SK-N-MC (cell line): ENCODE measurements at regions not wholly inside any gene's neighbourhood (a gene's known extent, or its start where the extent isn't known, plus 50 kb on each side); places are given as distances from the start of the nearest gene placed in this dataset.

Source experiments
- DNase-seq: peaks from one replicate; pipeline ENCODE4 v3.0.0-alpha.2; 2011; ENCODE audit warnings: low read depth, low spot score
- H3K27ac ChIP-seq: fragments of 200-600 bp; sonication (generic); 2 replicates; pipeline ENCODE4 v1.5.1; 2016; ENCODE audit warnings: mixed run types
- H3K36me3 ChIP-seq: fragments of 200-600 bp; sonication (generic); 2 replicates; pipeline ENCODE4 v1.6.1; 2017; ENCODE audit warnings: antibody characterized with exemption, low read length, mixed read lengths; ENCODE audit not compliant: insufficient read depth
- H3K4me3 ChIP-seq: fragments of 200-600 bp; sonication (generic); 2 replicates; pipeline ENCODE4 v1.5.1; 2016
- H3K9ac ChIP-seq: fragments of 200-600 bp; sonication (generic); 2 replicates; pipeline ENCODE4 v1.8.0; 2017; ENCODE audit warnings: mixed run types, mixed read lengths; ENCODE audit not compliant: insufficient read length
- H3K9me3 ChIP-seq: fragments of 200-600 bp; sonication (generic); 2 replicates; pipeline ENCODE4 v1.6.1; 2017; ENCODE audit warnings: low read depth, mild to moderate bottlenecking, antibody characterized with exemption, low read length, moderate library complexity, mixed read lengths
- EZH2 ChIP-seq: fragments of 200-600 bp; sonication (generic); IDR thresholded peaks from one replicate; pipeline ENCODE4 v1.6.1; 2017; ENCODE audit warnings: antibody characterized with exemption
- FOXP2 ChIP-seq: optimal IDR thresholded peaks from 2 replicates; pipeline ENCODE3; 2011; ENCODE audit warnings: mild to moderate bottlenecking, moderate library complexity; ENCODE audit not compliant: insufficient read depth; ENCODE audit errors: extremely low read length, control extremely low read depth
- POLR2AphosphoS5 ChIP-seq: IDR thresholded peaks from 2 replicates; pipeline ENCODE4 v1.6.1; 2012; ENCODE audit warnings: mild to moderate bottlenecking, low read depth, low read length, borderline replicate concordance

DNA sequence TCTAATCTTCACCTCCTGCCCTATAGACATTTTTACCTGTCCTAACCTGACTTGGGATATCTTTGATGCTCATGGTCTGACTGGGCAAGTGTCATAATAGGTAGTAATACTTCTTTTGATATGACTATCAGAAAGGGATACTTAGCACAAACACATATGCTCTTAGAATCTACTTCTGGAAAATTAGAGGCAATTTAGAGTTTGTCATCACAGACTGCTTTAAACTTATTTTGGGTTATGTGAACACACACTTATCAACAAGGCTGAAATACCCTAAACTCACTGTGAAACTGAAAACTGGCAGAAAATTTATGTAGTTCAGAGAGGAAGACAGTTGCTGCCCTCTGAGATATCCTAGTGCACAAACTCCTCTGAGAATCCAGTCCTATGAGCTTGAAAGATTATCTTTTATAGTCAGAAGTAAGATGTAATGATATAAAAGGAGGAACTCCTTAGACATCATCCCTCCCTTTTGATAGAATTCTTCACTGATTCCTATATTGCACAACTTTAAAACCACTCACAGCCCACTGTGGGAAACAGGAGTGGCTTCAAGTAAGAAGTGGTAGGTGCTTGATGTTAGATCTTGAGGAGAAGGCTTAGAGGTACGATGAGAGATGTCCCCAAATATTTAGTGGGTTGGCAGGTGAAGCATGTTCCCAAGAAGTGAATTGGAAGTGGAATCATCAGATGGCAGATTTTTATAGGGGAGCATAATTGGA is 273.3 kb downstream of the MAN2A1 start:
- no peak overlapping the region for H3K27ac ChIP-seq
- H3K9ac ChIP-seq, result no peak overlapping the region
- no peak for DNase-seq
- H3K9me3 ChIP-seq, result no peaks in the 10 kb centered on the region
- H3K4me3 ChIP-seq, result no peak overlapping the region
- H3K36me3 ChIP-seq, result no peaks in the 10 kb centered on the region
- TF ChIP-seq FOXP2 (no peak), EZH2 (no peak), POLR2AphosphoS5 (no peak)

DNA sequence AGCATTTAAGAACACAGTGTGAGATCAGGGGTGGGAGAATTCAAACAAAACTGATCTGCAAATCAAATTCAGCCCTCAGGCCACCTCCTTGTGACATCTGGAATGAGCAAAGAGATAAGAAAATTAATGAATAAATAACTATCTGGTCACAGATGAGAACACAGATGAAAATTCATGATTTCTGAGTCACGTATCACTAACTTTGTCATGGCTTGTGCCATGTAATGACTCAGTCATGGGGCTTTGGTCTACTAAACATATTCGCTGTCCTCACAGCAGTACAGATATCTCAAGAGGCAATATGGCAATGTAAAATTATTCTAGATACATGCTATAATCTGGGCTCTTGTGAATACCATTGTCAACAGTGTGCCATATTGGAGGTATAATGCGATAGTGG is 274.4 kb downstream of the MAN2A1 start:
- Histone ChIP-seq H3K36me3 (no peaks in the 10 kb centered on the region), H3K27ac (no peak overlapping the region), H3K9ac (no peak overlapping the region), H3K9me3 (no peaks in the 10 kb centered on the region), H3K4me3 (no peak overlapping the region)
- no peak for TF ChIP-seq EZH2
- TF ChIP-seq POLR2AphosphoS5, result no peak
- no peak for TF ChIP-seq FOXP2
- no peak for DNase-seq

DNA sequence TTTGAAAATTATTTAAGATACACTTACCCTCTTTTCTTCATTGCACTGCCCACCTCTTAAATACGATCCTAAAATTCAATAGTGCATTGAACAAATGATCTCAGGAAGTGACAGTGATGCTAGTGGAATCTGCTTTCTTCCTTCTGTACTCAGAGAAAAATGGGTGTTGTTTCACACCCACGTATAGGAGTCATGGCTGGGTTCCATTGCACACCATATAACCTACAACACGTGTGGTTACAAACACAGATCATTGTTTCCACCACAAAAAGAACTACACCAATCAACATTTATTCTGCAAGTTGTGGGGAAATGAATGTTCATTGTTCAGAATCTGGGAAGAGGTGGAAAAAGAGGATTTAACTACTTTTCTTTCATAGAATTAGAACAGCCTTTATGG is 275.9 kb downstream of the MAN2A1 start:
- Histone ChIP-seq H3K36me3 (no peaks in the 10 kb centered on the region), H3K27ac (no peak overlapping the region), H3K4me3 (no peak overlapping the region), H3K9me3 (no peaks in the 10 kb centered on the region), H3K9ac (no peak overlapping the region)
- no peak for TF ChIP-seq EZH2
- no peak for TF ChIP-seq FOXP2
- TF ChIP-seq POLR2AphosphoS5, result no peak
- DNase-seq, result no peak

DNA sequence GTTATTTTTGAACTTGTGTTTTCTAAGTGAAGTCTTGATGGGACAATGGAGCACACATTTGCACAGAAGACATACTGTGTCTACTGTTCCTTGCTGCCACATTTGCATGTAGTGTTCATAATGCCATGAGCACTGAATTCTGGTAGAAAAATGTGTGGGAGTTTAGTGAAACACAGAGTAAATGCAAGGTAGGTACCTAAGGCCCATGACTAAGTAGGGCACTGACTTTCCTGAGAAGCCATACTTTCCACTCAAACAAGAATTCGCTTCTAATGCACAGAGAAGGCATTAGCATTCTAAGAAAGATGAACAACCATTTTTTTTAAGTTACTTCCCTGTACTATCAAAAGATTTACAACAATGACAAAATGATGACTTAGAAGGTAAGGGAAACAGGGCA is 282.2 kb downstream of the MAN2A1 start:
- Histone ChIP-seq H3K9me3 (no peaks in the 10 kb centered on the region), H3K27ac (no peak overlapping the region), H3K9ac (no peak overlapping the region), H3K4me3 (no peak overlapping the region), H3K36me3 (no peaks in the 10 kb centered on the region)
- no peak for TF ChIP-seq FOXP2
- DNase-seq, result no peak

DNA sequence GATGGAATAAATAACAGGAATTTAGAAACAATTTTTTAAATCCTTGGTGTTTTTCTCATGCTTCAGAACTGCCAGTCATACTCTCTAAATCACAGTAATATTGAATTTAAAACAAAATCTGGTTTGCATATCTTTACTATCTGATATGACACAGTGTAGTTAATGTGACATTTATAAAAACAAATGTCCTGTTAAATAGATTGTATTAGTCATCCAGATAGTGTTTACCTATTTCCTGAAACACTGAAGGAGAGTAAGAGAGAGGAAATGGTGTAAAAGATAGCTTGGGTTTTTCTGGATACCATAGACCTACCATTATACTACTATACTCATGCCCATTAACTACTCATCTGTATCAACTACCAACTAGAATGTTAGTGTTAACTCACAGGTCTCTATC is 292.3 kb downstream of the MAN2A1 start:
- TF ChIP-seq EZH2, result no peak
- no peak for TF ChIP-seq POLR2AphosphoS5
- TF ChIP-seq FOXP2, result no peak
- no peak for DNase-seq

DNA sequence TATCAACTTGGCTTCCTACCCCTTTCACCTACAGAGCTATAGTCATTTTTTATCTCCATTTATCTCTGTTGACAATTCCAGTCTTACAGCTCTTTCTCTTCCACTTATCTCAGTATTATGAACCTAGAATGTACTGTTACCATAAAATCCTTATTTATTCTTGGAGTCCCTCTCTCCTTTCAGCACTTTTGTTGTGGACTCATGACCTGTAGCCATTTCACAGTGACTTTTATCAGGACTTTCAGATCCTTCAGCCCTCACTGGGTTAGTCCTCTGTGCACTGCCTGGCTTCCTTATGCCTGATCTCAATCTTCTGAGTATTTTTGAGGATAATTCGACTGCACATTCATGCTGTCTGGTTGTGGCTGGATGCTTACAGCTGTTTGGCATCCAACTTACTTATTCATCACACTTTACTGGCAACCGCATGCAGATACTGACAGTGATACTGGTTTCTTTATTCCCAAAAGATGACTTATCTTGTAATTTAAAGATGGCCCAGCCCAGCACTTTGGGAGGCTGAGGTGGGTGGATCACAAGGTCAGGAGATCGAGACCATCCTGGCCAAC is 293.3 kb downstream of the MAN2A1 start:
- Histone ChIP-seq H3K36me3 (no peaks in the 10 kb centered on the region), H3K9me3 (no peaks in the 10 kb centered on the region), H3K9ac (no peak overlapping the region), H3K27ac (no peak overlapping the region), H3K4me3 (no peak overlapping the region)
- TF ChIP-seq EZH2, result no peak
- no peak for TF ChIP-seq POLR2AphosphoS5
- no peak for TF ChIP-seq FOXP2
- no peak for DNase-seq

More for the DNA sequence above, 292.3 kb downstream of the MAN2A1 start:
- H3K9me3 ChIP-seq, result no peaks in the 10 kb centered on the region
- no peak overlapping the region for H3K4me3 ChIP-seq
- no peak overlapping the region for H3K27ac ChIP-seq
- no peak overlapping the region for H3K9ac ChIP-seq
- no peaks in the 10 kb centered on the region for H3K36me3 ChIP-seq

DNA sequence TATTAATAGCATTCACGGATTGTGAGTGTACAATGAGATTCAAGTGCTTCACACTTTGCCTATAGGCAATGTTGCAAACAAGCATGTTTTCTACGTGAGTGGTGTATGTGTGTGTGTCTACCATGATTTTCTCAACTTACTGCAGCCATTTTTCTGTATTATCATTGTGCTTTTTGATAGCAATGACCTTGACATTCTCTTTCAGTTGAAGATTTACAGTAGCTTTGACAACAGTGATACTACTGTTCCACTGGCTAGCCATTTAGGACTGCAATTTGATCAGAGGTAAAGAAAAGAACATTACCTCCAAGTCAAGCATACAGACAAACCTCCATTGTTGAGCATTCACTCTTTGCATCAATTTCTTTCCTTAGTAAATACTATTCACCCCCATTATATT is 297.0 kb downstream of the MAN2A1 start:
- no peak overlapping the region for H3K4me3 ChIP-seq
- no peak for TF ChIP-seq FOXP2
- no peak overlapping the region for H3K27ac ChIP-seq
- H3K36me3 ChIP-seq, result no peaks in the 10 kb centered on the region
- no peaks in the 10 kb centered on the region for H3K9me3 ChIP-seq
- no peak overlapping the region for H3K9ac ChIP-seq
- no peak for DNase-seq

- no peak overlapping the region for H3K9ac ChIP-seq
- no peak overlapping the region for H3K27ac ChIP-seq
- H3K4me3 ChIP-seq, result no peak overlapping the region
- H3K36me3 ChIP-seq, result no peaks in the 10 kb centered on the region
- no peaks in the 10 kb centered on the region for H3K9me3 ChIP-seq
- DNase-seq, result no peak
- TF ChIP-seq POLR2AphosphoS5 (no peak), FOXP2 (no peak), EZH2 (no peak)
Measured at GRCh38 chr5:109987355-109987754, 297.6 kb downstream of the MAN2A1 start.

- DNase-seq, result no peak
- no peak for TF ChIP-seq EZH2
- TF ChIP-seq FOXP2, result no peak
- Histone ChIP-seq H3K4me3 (no peak overlapping the region), H3K27ac (no peak overlapping the region), H3K9ac (no peak overlapping the region), H3K9me3 (no peaks in the 10 kb centered on the region), H3K36me3 (no peaks in the 10 kb centered on the region)
Measured at GRCh38 chr5:109987970-109988369, 298.2 kb downstream of the MAN2A1 start.
